Transverse colon (tissue), 4 donors: ENCODE measurements at regions not wholly inside any gene's neighbourhood (a gene's known extent, or its start where the extent isn't known, plus 50 kb on each side); places are given as distances from the start of the nearest gene placed in this dataset.

ENCODE experiments used
- EP300 ChIP-seq: sonication (generic); formaldehyde crosslinking; IDR thresholded peaks from one replicate; pipeline ENCODE4 v1.6.1; 2017; ENCODE audit warnings: antibody characterized with exemption, low read depth
- POLR2AphosphoS5 ChIP-seq, 3 donors: sonication (generic); formaldehyde crosslinking; IDR thresholded peaks; one replicate each; pipeline ENCODE4 v1.6.1; 2016; ENCODE audit warnings: antibody characterized with exemption in 3 of 3
- TF ChIP-seq, protein P1 (sequence below), 5 experiments: fragments of 200-600 bp in 3 of 5; fragments of 450-650 bp in 2 of 5; sonication (generic) in 3 of 5; IDR thresholded peaks; 1 replicate in 2 of 5; 2 replicates in 3 of 5; pipeline ENCODE4 v1.5.1; 2016 to 2017; ENCODE audit warnings: antibody characterized with exemption in 5 of 5, inconsistent platforms in 3 of 5, mild to moderate bottlenecking in 2 of 5, moderate library complexity in 1 of 5

DNA sequence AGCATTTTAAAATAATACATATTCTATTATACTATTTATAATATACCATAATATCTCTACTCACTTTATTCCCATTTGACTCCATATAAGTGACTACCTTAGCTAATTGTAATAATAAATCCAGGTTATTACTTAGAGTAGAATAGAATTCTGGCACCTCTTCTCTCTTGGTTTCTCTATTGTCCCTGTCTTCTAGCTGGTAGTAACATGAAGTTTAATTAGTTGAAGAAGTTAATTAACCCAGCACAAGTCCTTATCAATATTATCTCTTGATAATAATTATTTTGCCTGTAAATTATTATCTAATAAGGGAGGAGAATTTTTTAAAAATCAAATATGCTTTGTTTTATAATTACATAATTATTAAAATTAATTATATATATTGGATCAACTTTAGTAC is 1571.2 kb upstream of the PRR20A start:
- TF ChIP-seq, protein P1, sequence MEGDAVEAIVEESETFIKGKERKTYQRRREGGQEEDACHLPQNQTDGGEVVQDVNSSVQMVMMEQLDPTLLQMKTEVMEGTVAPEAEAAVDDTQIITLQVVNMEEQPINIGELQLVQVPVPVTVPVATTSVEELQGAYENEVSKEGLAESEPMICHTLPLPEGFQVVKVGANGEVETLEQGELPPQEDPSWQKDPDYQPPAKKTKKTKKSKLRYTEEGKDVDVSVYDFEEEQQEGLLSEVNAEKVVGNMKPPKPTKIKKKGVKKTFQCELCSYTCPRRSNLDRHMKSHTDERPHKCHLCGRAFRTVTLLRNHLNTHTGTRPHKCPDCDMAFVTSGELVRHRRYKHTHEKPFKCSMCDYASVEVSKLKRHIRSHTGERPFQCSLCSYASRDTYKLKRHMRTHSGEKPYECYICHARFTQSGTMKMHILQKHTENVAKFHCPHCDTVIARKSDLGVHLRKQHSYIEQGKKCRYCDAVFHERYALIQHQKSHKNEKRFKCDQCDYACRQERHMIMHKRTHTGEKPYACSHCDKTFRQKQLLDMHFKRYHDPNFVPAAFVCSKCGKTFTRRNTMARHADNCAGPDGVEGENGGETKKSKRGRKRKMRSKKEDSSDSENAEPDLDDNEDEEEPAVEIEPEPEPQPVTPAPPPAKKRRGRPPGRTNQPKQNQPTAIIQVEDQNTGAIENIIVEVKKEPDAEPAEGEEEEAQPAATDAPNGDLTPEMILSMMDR (IDR thresholded peaks at IDR 0.05): no peak
- TF ChIP-seq EP300: no peak
- no peak for TF ChIP-seq POLR2AphosphoS5 (IDR thresholded peaks at IDR 0.05)
